H1 (cell line): ENCODE measurements at regions not wholly inside any gene's neighbourhood (a gene's known extent, or its start where the extent isn't known, plus 50 kb on each side); places are given as distances from the start of the nearest gene placed in this dataset.

Experiments used
- RNF2 ChIP-seq: fragments of 200-900, 300-1000 bp; sonication (generic); IDR thresholded peaks from 2 replicates; pipeline ENCODE4 v1.7.1; 2016; ENCODE audit warnings: borderline replicate concordance, low read depth, mild to moderate bottlenecking, antibody characterized with exemption, low read length; ENCODE audit not compliant: poor library complexity, severe bottlenecking; ENCODE audit errors: missing control alignments
- SP1 ChIP-seq: IDR thresholded peaks from 2 replicates; pipeline ENCODE4 v1.6.1; 2011; ENCODE audit warnings: low read depth, low read length
- TCF12 ChIP-seq: IDR thresholded peaks from 2 replicates; pipeline ENCODE4 v1.6.1; 2011; ENCODE audit warnings: low read depth, mild to moderate bottlenecking, low read length
- TF ChIP-seq, protein P1 (sequence below): IDR thresholded peaks from 2 replicates; pipeline ENCODE4 v1.6.1; 2012; ENCODE audit warnings: inconsistent platforms
- TF ChIP-seq, protein P2 (sequence below): IDR thresholded peaks from 2 replicates; pipeline ENCODE4 v1.6.1; 2012; ENCODE audit warnings: inconsistent platforms

DNA sequence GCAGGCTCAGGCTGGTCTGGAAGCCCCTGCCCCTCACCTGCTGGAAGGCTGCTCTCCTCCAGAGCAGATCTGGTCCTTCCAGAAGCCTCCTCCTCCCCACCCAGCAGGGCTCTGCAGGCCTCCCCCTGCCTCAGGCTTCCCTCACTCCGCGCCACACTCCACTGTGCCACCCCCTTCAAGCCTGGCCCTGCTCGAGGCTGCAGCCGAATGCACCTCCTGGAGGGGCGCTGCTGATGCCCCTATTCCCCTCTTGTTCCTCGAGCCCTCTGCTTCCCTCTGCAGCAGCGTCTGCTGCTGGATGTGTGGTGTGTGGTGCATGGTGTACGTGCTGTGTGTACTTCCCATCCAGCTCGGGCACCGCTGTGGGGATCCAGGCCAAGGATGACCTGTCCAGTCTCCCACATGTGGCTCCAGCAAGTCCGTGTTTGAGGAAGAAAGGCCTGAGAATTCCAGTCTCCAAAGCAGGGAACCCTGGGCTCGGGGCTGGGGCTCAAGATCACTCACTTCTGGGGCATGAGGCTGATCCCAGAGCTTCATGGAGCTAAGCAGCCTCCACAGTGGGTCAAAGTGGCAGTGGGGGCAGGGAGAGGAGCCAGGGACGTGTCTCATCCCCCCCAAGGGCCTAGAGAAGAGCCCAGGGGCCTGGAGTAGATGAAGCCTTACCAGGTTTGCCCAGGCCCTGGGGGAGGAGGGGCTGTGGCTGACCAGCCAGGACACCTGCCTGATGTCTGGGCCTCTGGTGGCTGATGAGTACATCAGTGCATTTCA, 136.0 kb upstream of the C14orf180 start (continued):
- TF ChIP-seq TCF12: no peak
- TF ChIP-seq, protein P1, sequence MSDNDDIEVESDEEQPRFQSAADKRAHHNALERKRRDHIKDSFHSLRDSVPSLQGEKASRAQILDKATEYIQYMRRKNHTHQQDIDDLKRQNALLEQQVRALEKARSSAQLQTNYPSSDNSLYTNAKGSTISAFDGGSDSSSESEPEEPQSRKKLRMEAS: no peak
- no peak for TF ChIP-seq SP1
- no peak for TF ChIP-seq RNF2
- TF ChIP-seq, protein P2, sequence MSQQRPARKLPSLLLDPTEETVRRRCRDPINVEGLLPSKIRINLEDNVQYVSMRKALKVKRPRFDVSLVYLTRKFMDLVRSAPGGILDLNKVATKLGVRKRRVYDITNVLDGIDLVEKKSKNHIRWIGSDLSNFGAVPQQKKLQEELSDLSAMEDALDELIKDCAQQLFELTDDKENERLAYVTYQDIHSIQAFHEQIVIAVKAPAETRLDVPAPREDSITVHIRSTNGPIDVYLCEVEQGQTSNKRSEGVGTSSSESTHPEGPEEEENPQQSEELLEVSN: no peak
